ENCODE measurements at regions not wholly inside any gene's neighbourhood (a gene's known extent, or its start where the extent isn't known, plus 50 kb on each side); places are given as distances from the start of the nearest gene placed in this dataset.

DNA sequence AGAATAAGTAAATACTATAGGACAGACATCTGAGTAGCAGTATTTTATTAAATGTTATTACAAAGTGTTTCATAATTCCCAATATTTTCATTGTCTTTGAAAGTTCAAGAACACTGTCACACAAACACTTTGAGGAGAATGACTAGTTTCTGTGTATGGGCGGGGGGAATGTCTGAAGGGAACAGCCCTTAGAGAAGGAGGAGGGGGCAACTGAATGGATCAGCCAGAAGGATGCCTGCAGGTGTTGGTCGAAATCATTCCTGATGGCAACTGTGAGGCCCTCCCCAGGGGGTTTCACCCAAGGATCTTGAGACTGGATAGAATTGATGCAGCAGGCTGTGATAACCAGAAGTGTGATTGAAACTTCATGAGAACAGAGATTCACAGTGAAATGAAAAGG, 223.2 kb upstream of the C1orf87 start:
- no peak for DNase-seq (ENCODE audit: low read depth)
- Histone ChIP-seq H3K36me3 (ENCODE audit: control insufficient read depth, insufficient read depth, low read length) (no peaks in the 10 kb centered on the region), H3K4me3 (ENCODE audit: low read depth, low read length) (no peak overlapping the region), H3K27me3 (ENCODE audit: control insufficient read depth, insufficient read depth, low read length) (no peaks in the 10 kb centered on the region)
- TF ChIP-seq, protein P1, sequence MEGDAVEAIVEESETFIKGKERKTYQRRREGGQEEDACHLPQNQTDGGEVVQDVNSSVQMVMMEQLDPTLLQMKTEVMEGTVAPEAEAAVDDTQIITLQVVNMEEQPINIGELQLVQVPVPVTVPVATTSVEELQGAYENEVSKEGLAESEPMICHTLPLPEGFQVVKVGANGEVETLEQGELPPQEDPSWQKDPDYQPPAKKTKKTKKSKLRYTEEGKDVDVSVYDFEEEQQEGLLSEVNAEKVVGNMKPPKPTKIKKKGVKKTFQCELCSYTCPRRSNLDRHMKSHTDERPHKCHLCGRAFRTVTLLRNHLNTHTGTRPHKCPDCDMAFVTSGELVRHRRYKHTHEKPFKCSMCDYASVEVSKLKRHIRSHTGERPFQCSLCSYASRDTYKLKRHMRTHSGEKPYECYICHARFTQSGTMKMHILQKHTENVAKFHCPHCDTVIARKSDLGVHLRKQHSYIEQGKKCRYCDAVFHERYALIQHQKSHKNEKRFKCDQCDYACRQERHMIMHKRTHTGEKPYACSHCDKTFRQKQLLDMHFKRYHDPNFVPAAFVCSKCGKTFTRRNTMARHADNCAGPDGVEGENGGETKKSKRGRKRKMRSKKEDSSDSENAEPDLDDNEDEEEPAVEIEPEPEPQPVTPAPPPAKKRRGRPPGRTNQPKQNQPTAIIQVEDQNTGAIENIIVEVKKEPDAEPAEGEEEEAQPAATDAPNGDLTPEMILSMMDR (IDR thresholded peaks at IDR 0.05; ENCODE audit: insufficient read depth, low read length, poor library complexity, severe bottlenecking), result no peak

GRCh38 chr1:60292140-60292539, 218.6 kb upstream of the C1orf87 start:
- no peaks in the 10 kb centered on the region for H3K36me3 ChIP-seq (ENCODE audit: control insufficient read depth, insufficient read depth, low read length)
- no peaks in the 10 kb centered on the region for H3K27me3 ChIP-seq (ENCODE audit: control insufficient read depth, insufficient read depth, low read length)
- TF ChIP-seq, protein P1 (IDR thresholded peaks at IDR 0.05; ENCODE audit: insufficient read depth, low read length, poor library complexity, severe bottlenecking), result no peak
- H3K4me3 ChIP-seq (ENCODE audit: low read depth, low read length), result no peak overlapping the region
- DNase-seq (ENCODE audit: low read depth), result no peak

DNA sequence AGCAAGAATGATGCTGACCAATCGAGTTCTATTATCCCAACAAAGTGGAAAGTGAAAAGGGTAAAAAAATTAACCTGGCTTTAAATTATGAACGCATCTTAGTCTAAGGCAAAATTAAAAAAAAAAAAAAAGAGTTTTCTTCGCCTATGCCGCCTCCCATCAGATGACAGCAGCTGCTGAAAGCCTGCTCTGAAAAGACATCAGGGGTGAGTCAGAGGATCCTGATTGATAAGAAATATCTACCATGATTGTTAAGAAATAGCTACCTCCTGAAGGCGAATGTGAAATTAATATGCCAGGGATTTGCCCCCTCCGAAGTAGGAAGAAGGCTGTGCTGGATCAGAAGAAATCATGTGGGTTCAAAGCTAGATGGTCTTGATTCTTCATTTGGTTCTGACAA, 216.8 kb upstream of the C1orf87 start:
- Histone ChIP-seq H3K27me3 (ENCODE audit: control insufficient read depth, insufficient read depth, low read length) (no peaks in the 10 kb centered on the region), H3K36me3 (ENCODE audit: control insufficient read depth, insufficient read depth, low read length) (no peaks in the 10 kb centered on the region), H3K4me3 (ENCODE audit: low read depth, low read length) (no peak overlapping the region)
- no peak for DNase-seq (ENCODE audit: low read depth)
- TF ChIP-seq, protein P1 (IDR thresholded peaks at IDR 0.05; ENCODE audit: insufficient read depth, low read length, poor library complexity, severe bottlenecking), result no peak

- no peak for DNase-seq (ENCODE audit: low read depth)
- H3K4me3 ChIP-seq (ENCODE audit: low read depth, low read length), result no peak overlapping the region
- TF ChIP-seq, protein P1 (IDR thresholded peaks at IDR 0.05; ENCODE audit: insufficient read depth, low read length, poor library complexity, severe bottlenecking), result no peak
- H3K27me3 ChIP-seq (ENCODE audit: control insufficient read depth, insufficient read depth, low read length), result no peaks in the 10 kb centered on the region
- H3K36me3 ChIP-seq (ENCODE audit: control insufficient read depth, insufficient read depth, low read length), result no peaks in the 10 kb centered on the region
These were observed 214.0 kb upstream of the C1orf87 start for GRCh38 chr1:60287536-60287935.

DNA sequence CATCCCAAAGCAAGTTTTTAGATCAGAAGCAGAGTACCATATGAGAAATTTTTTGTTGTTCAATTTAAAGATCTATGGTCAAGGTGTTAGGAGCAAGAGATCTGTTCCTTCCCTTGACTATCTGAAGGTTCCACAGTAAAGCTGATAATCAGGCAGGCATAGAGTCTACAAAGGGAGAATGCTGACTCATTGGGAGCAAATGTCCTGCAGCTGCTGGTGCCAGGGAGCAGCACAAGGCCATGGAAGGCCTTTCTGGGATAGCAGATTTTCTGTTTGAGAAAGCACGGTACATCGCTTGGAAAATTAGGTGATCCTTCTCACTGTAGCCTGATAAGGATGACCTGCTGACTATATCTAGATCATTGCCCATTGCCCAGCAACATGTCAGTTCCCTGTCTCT, 210.1 kb upstream of the C1orf87 start:
- no peak for DNase-seq (ENCODE audit: low read depth)
- H3K27me3 ChIP-seq (ENCODE audit: control insufficient read depth, insufficient read depth, low read length), result no peaks in the 10 kb centered on the region
- H3K36me3 ChIP-seq (ENCODE audit: control insufficient read depth, insufficient read depth, low read length), result no peaks in the 10 kb centered on the region
- H3K4me3 ChIP-seq (ENCODE audit: low read depth, low read length), result no peak overlapping the region
- TF ChIP-seq, protein P1 (IDR thresholded peaks at IDR 0.05; ENCODE audit: insufficient read depth, low read length, poor library complexity, severe bottlenecking), result no peak

GRCh38 chr1:60281360-60281932, 207.9 kb upstream of the C1orf87 start:
- TF ChIP-seq, protein P1 (IDR thresholded peaks at IDR 0.05; ENCODE audit: insufficient read depth, low read length, poor library complexity, severe bottlenecking), result peak; percentile 96
- no peaks in the 10 kb centered on the region for H3K27me3 ChIP-seq (ENCODE audit: control insufficient read depth, insufficient read depth, low read length)
- peak; percentile 58 for DNase-seq (ENCODE audit: low read depth)
- H3K36me3 ChIP-seq (ENCODE audit: control insufficient read depth, insufficient read depth, low read length), result no peaks in the 10 kb centered on the region
- no peak overlapping the region for H3K4me3 ChIP-seq (ENCODE audit: low read depth, low read length)

All from kidney epithelial cell (primary cell).